BJ (cell line): ENCODE measurements at regions not wholly inside any gene's neighbourhood (a gene's known extent, or its start where the extent isn't known, plus 50 kb on each side); places are given as distances from the start of the nearest gene placed in this dataset.

ENCODE experiments used
- CTCF ChIA-PET: fragments of 350-600 bp; formaldehyde crosslinking; extraction: SDS; loops from one replicate; lab custom pipeline; 2021; ENCODE audit warnings: antibody characterized with exemption, inconsistent platforms; lab: Yijun Ruan, JAX
- POLR2A ChIA-PET: fragments of 300-600 bp; sonication (Branson Sonifier 250); formaldehyde crosslinking; extraction: SDS; loops from one replicate; lab custom pipeline; 2021; ENCODE audit warnings: antibody characterized with exemption; lab: Charles Lee
- DNase-seq: peaks from one replicate; pipeline ENCODE4 v3.0.0-alpha.2; 2011; ENCODE audit warnings: low read depth
- H3K27me3 ChIP-seq: 2 replicates; pipeline ENCODE4 v1.6.0; 2011; ENCODE audit warnings: low read length; ENCODE audit not compliant: control insufficient read depth, insufficient read depth
- H3K36me3 ChIP-seq: 2 replicates; pipeline ENCODE4 v1.5.1; 2011; ENCODE audit warnings: low read length; ENCODE audit not compliant: control insufficient read depth, insufficient read depth
- H3K4me3 ChIP-seq: 2 replicates; pipeline ENCODE4 v1.5.1; 2011; ENCODE audit warnings: low read depth, mild to moderate bottlenecking, control low read depth, low read length
- CTCF ChIP-seq: IDR thresholded peaks from 2 replicates; pipeline ENCODE4 v1.5.1; 2011; ENCODE audit warnings: low read depth, mild to moderate bottlenecking, control low read depth, inconsistent platforms, low read length, moderate library complexity; ENCODE audit not compliant: insufficient read depth

DNA sequence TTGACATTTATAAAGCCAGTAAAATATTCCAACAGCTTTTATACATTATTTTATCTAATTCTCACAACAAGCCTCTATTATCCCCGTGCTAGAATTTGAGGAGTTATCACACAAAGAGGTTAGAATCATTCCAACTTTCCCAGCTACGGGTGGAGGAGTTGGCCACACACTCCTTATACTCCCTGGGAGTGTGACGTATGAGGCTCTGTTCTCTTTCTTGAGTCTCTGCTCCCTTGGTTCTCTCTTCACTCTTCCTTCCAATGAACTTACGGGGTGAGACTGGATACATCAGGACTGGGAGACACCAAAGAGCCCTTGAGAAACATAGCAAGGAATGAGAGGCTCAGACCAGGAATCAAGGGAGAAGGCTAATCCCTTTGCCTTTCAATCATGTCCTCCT is 185.6 kb upstream of the TAB2 start:
- Histone ChIP-seq H3K36me3 (no peaks in the 10 kb centered on the region), H3K27me3 (no peaks in the 10 kb centered on the region), H3K4me3 (no peak overlapping the region)
- no peak for DNase-seq
- TF ChIP-seq CTCF: no peak
- CTCF ChIA-PET: no interaction called here
- POLR2A ChIA-PET: no interaction called here

DNA sequence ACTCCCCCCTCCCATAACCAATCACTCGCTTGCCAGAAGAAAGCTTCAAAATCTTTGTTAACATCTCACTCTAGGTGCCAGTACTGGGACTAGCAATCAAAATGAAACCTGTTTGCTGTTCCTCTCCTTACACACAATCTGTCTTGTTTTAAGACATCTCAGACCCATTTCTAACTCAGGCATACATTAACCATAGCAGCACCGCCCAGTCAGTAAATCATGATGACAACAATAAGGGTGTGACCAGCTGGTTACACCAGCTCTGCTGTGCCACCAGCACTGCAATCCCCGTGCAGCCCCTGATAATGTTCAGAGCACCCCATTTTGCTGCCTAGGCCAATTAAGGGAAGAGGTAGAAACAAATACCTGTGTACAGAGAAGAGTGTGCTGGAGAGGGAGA is 185.2 kb upstream of the TAB2 start:
- CTCF ChIA-PET: interaction anchor here (0.6 kb wide), 1 partner anchor 321 kb away, joined by 6 read pairs; no protein-coding TSS in a partner anchor
- POLR2A ChIA-PET: no interaction called here
- H3K4me3 ChIP-seq: no peak overlapping the region
- no peaks in the 10 kb centered on the region for H3K36me3 ChIP-seq
- TF ChIP-seq CTCF: no peak
- DNase-seq: no peak
- H3K27me3 ChIP-seq: no peaks in the 10 kb centered on the region

GRCh38 chr6:149134511-149134933 is 183.0 kb upstream of the TAB2 start:
- no peak for DNase-seq
- POLR2A ChIA-PET: no interaction called here

DNA sequence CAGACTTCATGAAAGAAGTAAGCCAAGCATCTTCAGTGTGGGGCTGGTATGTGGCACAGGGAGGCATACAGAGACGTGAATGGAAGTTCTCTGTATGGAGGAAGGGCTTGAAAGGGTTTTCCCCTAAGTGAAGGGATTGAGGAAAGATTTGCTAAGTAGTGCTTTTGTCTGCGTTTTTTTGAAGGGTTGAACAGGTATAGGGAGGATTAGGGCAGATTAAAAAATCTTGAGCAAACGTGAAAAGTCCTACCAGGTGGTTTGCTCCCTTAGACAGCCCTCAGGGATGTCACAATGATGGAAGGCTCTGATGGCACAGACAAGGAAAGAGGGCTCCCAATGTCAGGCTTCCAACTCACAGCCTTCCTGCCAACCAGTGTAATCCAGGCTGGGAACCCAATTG is 181.7 kb upstream of the TAB2 start:
- TF ChIP-seq CTCF: no peak
- no peak for DNase-seq
- Histone ChIP-seq H3K4me3 (no peak overlapping the region), H3K27me3 (no peaks in the 10 kb centered on the region), H3K36me3 (no peaks in the 10 kb centered on the region)
- POLR2A ChIA-PET: no interaction called here
- CTCF ChIA-PET: no interaction called here

More at GRCh38 chr6:149134511-149134933, 183.0 kb upstream of the TAB2 start:
- CTCF ChIA-PET: no interaction called here
- no peaks in the 10 kb centered on the region for H3K36me3 ChIP-seq
- no peaks in the 10 kb centered on the region for H3K27me3 ChIP-seq
- H3K4me3 ChIP-seq: no peak overlapping the region
- no peak for TF ChIP-seq CTCF

GRCh38 chr6:149136273-149136912 is 181.1 kb upstream of the TAB2 start:
- ChIA-PET POLR2A (no interaction called here), CTCF (no interaction called here)
- Histone ChIP-seq H3K4me3 (no peak overlapping the region), H3K36me3 (no peaks in the 10 kb centered on the region), H3K27me3 (no peaks in the 10 kb centered on the region)
- no peak for DNase-seq
- TF ChIP-seq CTCF: no peak
